ENCODE measurements at regions not wholly inside any gene's neighbourhood (a gene's known extent, or its start where the extent isn't known, plus 50 kb on each side); places are given as distances from the start of the nearest gene placed in this dataset.
A peak's percentile ranks its signal among the peaks of the same experiment; 100 is the strongest.

- peak; percentile 24 for TF ChIP-seq CTCF (IDR thresholded peaks at IDR 0.05; ENCODE audit: low read depth, low read length)
- in situ Hi-C loops (cut with HindIII; ENCODE audit: low sequenced_read_pairs) = no loop called here
- no peak for DNase-seq (ENCODE audit: low read depth, low spot score)
- no peak overlapping the region for H3K4me3 ChIP-seq (ENCODE audit: low read depth, low read length)
Measured at GRCh38 chr11:82174610-82175009, 559.1 kb downstream of the FAM181B start.

DNA sequence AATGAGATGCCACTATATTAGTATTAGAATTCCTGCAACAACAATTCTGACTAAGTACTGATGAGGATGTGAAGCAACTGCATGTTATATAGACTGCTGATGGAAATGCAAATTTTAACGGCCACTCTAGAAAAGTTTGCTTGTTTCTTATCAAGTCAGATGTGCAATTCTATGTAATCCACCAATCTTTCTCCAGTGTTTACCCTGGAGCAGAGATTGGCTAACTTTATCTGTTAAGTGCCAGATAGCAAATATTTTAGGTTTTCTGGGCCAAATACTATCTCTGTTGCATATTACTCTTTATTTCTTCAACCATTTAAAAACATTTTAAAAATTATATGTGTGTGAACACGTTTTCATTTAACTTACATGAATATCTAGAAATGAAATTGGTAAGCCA lies 586.9 kb downstream of the FAM181B start:
- no peak for TF ChIP-seq CTCF (IDR thresholded peaks at IDR 0.05; ENCODE audit: low read depth, low read length)

DNA sequence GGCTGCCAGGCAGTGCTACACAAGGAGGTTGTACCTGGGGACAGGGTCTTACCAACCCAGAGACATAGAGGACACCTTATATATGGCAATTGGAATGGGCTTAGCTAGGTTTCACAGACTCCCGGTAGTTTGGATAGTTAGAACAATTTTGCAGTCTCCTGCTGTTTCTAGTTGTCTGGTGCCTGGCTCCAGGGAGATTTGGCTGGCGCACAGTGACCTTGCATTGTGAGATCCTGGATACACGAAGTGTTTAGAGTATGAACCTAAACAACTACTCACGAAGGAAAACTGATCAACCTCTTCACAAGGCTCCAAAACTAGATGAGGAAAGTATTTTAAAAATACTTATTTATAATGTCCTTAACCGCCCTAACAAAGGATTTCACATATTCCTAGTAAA lies 614.7 kb downstream of the FAM181B start:
- in situ Hi-C loops (cut with HindIII; ENCODE audit: low sequenced_read_pairs) = no loop called here
- H3K4me3 ChIP-seq (ENCODE audit: low read depth, low read length) = no peak overlapping the region
- DNase-seq (ENCODE audit: low read depth, low spot score) = no peak
- TF ChIP-seq CTCF (IDR thresholded peaks at IDR 0.05; ENCODE audit: low read depth, low read length) = no peak

More for the DNA sequence above, 586.9 kb downstream of the FAM181B start:
- DNase-seq (ENCODE audit: low read depth, low spot score) = no peak
- no peak overlapping the region for H3K4me3 ChIP-seq (ENCODE audit: low read depth, low read length)
- in situ Hi-C loops (cut with HindIII; ENCODE audit: low sequenced_read_pairs) = no loop called here

DNA sequence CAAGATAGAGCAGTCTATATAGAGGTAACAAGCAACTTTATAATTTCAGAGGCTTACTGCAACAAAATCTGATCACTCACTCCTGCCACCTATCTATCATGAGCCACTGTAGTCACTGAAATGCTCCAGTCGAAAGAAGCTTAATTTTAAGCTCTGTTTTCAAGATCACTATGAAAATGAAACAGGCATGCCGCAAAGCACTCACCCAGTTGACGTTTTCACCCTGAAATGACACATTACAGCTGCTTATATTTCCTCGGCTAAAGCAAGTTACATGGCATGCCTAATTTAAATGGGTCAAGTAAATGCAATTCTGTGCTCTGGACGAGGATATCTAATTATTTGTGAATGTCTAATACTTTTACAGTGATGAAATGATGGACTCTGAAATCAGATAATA lies 616.3 kb downstream of the FAM181B start:
- DNase-seq (ENCODE audit: low read depth, low spot score) = no peak
- in situ Hi-C loops (cut with HindIII; ENCODE audit: low sequenced_read_pairs) = no loop called here
- H3K4me3 ChIP-seq (ENCODE audit: low read depth, low read length) = no peak overlapping the region
- TF ChIP-seq CTCF (IDR thresholded peaks at IDR 0.05; ENCODE audit: low read depth, low read length) = no peak

DNA sequence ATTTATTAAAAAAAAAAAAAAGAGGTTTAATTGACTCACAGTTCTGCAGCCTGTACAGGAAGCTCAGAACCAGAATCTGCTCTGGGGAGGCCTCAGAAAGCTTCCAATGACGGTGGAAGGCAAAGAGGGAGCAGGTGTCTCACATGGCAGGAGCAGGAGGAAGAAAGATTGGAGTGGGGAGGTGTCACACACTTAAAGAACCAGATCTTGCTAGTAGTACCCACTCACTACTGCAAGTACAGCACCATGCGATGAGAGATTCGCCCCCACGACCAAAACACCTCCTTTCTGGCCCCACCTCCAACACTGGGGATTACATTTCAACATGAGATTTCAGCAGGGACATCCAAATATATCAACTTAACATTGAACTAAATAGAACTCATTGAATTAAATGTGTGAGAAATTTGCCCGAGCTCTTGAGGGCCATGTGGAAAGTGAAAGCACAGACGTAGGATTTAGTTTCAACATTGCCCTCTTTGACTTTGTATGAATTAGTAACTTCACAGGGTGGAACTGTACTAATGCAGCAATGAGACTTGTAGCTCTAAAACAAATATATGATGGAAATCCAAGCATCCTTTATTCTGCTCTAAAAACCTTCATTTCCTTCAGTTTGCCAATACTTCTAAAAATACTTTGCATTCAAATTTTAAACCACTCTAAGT lies 628.2 kb downstream of the FAM181B start:
- no peak overlapping the region for H3K4me3 ChIP-seq (ENCODE audit: low read depth, low read length)
- in situ Hi-C loops (cut with HindIII; ENCODE audit: low sequenced_read_pairs) = no loop called here
- no peak for DNase-seq (ENCODE audit: low read depth, low spot score)
- TF ChIP-seq CTCF (IDR thresholded peaks at IDR 0.05; ENCODE audit: low read depth, low read length) = no peak

GRCh38 chr11:82092904-82093303 lies 640.8 kb downstream of the FAM181B start:
- no peak overlapping the region for H3K4me3 ChIP-seq (ENCODE audit: low read depth, low read length)
- in situ Hi-C loops (cut with HindIII; ENCODE audit: low sequenced_read_pairs) = no loop called here
- TF ChIP-seq CTCF (IDR thresholded peaks at IDR 0.05; ENCODE audit: low read depth, low read length) = no peak
- DNase-seq (ENCODE audit: low read depth, low spot score) = no peak
